ENCODE measurements at regions not wholly inside any gene's neighbourhood (a gene's known extent, or its start where the extent isn't known, plus 50 kb on each side); places are given as distances from the start of the nearest gene placed in this dataset.

- POLR2A ChIA-PET, result no interaction called here
- no peak overlapping the region for H3K27ac Mint-ChIP-seq
- no peaks in the 10 kb centered on the region for H3K9me3 ChIP-seq (ENCODE audit: control extremely low read depth in 1 of 3, control insufficient read depth in 2 of 3, insufficient read depth in 1 of 3, low read length in 2 of 3)
- no peak overlapping the region for H3K9ac ChIP-seq (ENCODE audit: low read length)
- H3K27me3 ChIP-seq (replicated peaks in 1 of 4; ENCODE audit: control extremely low read depth in 1 of 4, control insufficient read depth in 3 of 4, insufficient read depth in 4 of 4, low read length in 3 of 4), result peaks cover 0 to 4% (median 2%) of the 10 kb centered on the region in 4 experiments
- H3K4me1 Mint-ChIP-seq, result no peaks in the 10 kb centered on the region
- H3K27me3 Mint-ChIP-seq, result peaks cover 11% of the 10 kb centered on the region
- H4K20me1 ChIP-seq (ENCODE audit: control insufficient read depth, insufficient read depth, low read length, poor library complexity, severe bottlenecking), result no peaks in the 10 kb centered on the region
- CTCF ChIA-PET, result no interaction called here
- DNase-seq, result no peak
- H3K4me2 ChIP-seq (replicated peaks; ENCODE audit: low read depth, low read length, poor library complexity, severe bottlenecking), result no peak overlapping the region
- TF ChIP-seq, protein P1, sequence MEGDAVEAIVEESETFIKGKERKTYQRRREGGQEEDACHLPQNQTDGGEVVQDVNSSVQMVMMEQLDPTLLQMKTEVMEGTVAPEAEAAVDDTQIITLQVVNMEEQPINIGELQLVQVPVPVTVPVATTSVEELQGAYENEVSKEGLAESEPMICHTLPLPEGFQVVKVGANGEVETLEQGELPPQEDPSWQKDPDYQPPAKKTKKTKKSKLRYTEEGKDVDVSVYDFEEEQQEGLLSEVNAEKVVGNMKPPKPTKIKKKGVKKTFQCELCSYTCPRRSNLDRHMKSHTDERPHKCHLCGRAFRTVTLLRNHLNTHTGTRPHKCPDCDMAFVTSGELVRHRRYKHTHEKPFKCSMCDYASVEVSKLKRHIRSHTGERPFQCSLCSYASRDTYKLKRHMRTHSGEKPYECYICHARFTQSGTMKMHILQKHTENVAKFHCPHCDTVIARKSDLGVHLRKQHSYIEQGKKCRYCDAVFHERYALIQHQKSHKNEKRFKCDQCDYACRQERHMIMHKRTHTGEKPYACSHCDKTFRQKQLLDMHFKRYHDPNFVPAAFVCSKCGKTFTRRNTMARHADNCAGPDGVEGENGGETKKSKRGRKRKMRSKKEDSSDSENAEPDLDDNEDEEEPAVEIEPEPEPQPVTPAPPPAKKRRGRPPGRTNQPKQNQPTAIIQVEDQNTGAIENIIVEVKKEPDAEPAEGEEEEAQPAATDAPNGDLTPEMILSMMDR (IDR thresholded peaks at IDR 0.05), result no peak
- no peak for TF ChIP-seq EZH2 (IDR thresholded peaks at IDR 0.05; ENCODE audit: borderline replicate concordance, insufficient read depth, low read depth, low read length, poor library complexity, severe bottlenecking)
- no peaks in the 10 kb centered on the region for H3K9me3 Mint-ChIP-seq (ENCODE audit: insufficient read depth)
- intact Hi-C loops (cut with micrococcal nuclease), result no loop called here
- no peak overlapping the region for H3K4me3 Mint-ChIP-seq
- H2AFZ ChIP-seq (ENCODE audit: insufficient read depth, low read depth, low read length, poor library complexity, severe bottlenecking), result no peak overlapping the region
- H3K79me2 ChIP-seq (ENCODE audit: control insufficient read depth, insufficient read depth, low read length), result no peaks in the 10 kb centered on the region
- ATAC-seq (ENCODE audit: low read depth), result no peak
- WGBS (ENCODE audit: insufficient coverage), result 89% methylated on average over 2 of the region's 3 CpGs
- H3K27ac ChIP-seq (ENCODE audit: low read length in 2 of 2), result no peak overlapping the region
- no peaks in the 10 kb centered on the region for H3K36me3 ChIP-seq (replicated peaks in 1 of 2; ENCODE audit: control extremely low read depth in 1 of 2, control insufficient read depth in 1 of 2, extremely low read depth in 1 of 2, insufficient read depth in 2 of 2, low read length in 1 of 2)
- no peaks in the 10 kb centered on the region for H3K4me1 ChIP-seq (ENCODE audit: control insufficient read depth in 2 of 2, insufficient read depth in 2 of 2, low read length in 2 of 2)
- no peak overlapping the region for H3K4me3 ChIP-seq (ENCODE audit: control extremely low read depth in 1 of 5, extremely low read depth in 1 of 5, insufficient read depth in 1 of 5, low read depth in 2 of 5, low read length in 4 of 5)
Measured at GRCh38 chr12:91610561-91610960, 427.9 kb upstream of the DCN start.

- CTCF ChIA-PET, result no interaction called here
Measured at GRCh38 chr12:91609283-91609682, 426.7 kb upstream of the DCN start.

More at GRCh38 chr12:91609283-91609682, 426.7 kb upstream of the DCN start:
- no peak overlapping the region for H3K4me3 ChIP-seq (ENCODE audit: control extremely low read depth in 1 of 5, extremely low read depth in 1 of 5, insufficient read depth in 1 of 5, low read depth in 2 of 5, low read length in 4 of 5)
- no peaks in the 10 kb centered on the region for H3K9me3 ChIP-seq (ENCODE audit: control extremely low read depth in 1 of 3, control insufficient read depth in 2 of 3, insufficient read depth in 1 of 3, low read length in 2 of 3)
- H3K4me2 ChIP-seq (replicated peaks; ENCODE audit: low read depth, low read length, poor library complexity, severe bottlenecking), result no peak overlapping the region
- TF ChIP-seq, protein P1 (IDR thresholded peaks at IDR 0.05), result no peak
- no peak for TF ChIP-seq EZH2 (IDR thresholded peaks at IDR 0.05; ENCODE audit: borderline replicate concordance, insufficient read depth, low read depth, low read length, poor library complexity, severe bottlenecking)
- H3K27me3 Mint-ChIP-seq, result peaks cover 13% of the 10 kb centered on the region
- H3K4me1 Mint-ChIP-seq, result no peaks in the 10 kb centered on the region
- H3K36me3 ChIP-seq (replicated peaks in 1 of 2; ENCODE audit: control extremely low read depth in 1 of 2, control insufficient read depth in 1 of 2, extremely low read depth in 1 of 2, insufficient read depth in 2 of 2, low read length in 1 of 2), result no peaks in the 10 kb centered on the region
- intact Hi-C loops (cut with micrococcal nuclease), result no loop called here
- no peaks in the 10 kb centered on the region for H3K9me3 Mint-ChIP-seq (ENCODE audit: insufficient read depth)
- H3K4me3 Mint-ChIP-seq, result no peak overlapping the region
- POLR2A ChIA-PET, result no interaction called here
- whole genome bisulfite sequencing (ENCODE audit: insufficient coverage), result 100% methylated on average over 1 of the region's 1 CpG
- ATAC-seq (ENCODE audit: low read depth) (no peak), DNase-seq (no peak)
- H3K27ac ChIP-seq (ENCODE audit: low read length in 2 of 2), result no peak overlapping the region
- H3K9ac ChIP-seq (ENCODE audit: low read length), result no peak overlapping the region
- no peak overlapping the region for H3K27ac Mint-ChIP-seq
- no peaks in the 10 kb centered on the region for H3K79me2 ChIP-seq (ENCODE audit: control insufficient read depth, insufficient read depth, low read length)
- peaks cover 0 to 4% (median 2%) of the 10 kb centered on the region in 4 experiments for H3K27me3 ChIP-seq (replicated peaks in 1 of 4; ENCODE audit: control extremely low read depth in 1 of 4, control insufficient read depth in 3 of 4, insufficient read depth in 4 of 4, low read length in 3 of 4)
- no peaks in the 10 kb centered on the region for H3K4me1 ChIP-seq (ENCODE audit: control insufficient read depth in 2 of 2, insufficient read depth in 2 of 2, low read length in 2 of 2)
- H2AFZ ChIP-seq (ENCODE audit: insufficient read depth, low read depth, low read length, poor library complexity, severe bottlenecking), result no peak overlapping the region
- no peaks in the 10 kb centered on the region for H4K20me1 ChIP-seq (ENCODE audit: control insufficient read depth, insufficient read depth, low read length, poor library complexity, severe bottlenecking)
